Neural cell (in vitro differentiated cells): ENCODE measurements at regions not wholly inside any gene's neighbourhood (a gene's known extent, or its start where the extent isn't known, plus 50 kb on each side); places are given as distances from the start of the nearest gene placed in this dataset.

ENCODE experiments used
- CTCF ChIP-seq: fragments of 450-650 bp; IDR thresholded peaks from 2 replicates; pipeline ENCODE4 v1.5.1; 2014; ENCODE audit warnings: antibody characterized with exemption, mild to moderate bottlenecking, moderate library complexity; ENCODE audit not compliant: poor library complexity, severe bottlenecking
- EZH2 ChIP-seq: fragments of 200-600, 300-800 bp; shearing (Covaris generic), sonication (generic); IDR thresholded peaks from 2 replicates; pipeline ENCODE4 v1.6.1; 2014; ENCODE audit warnings: antibody characterized with exemption, low read length, borderline replicate concordance, mild to moderate bottlenecking; ENCODE audit not compliant: insufficient read depth, poor library complexity, severe bottlenecking
- POLR2AphosphoS5 ChIP-seq: IDR thresholded peaks from 2 replicates; pipeline ENCODE4 v1.6.1; 2012

GRCh38 chr7:18125476-18125875 lies 97.8 kb upstream of the PRPS1L1 start:
- no peak for TF ChIP-seq CTCF
- TF ChIP-seq EZH2 = no peak
- TF ChIP-seq POLR2AphosphoS5 = no peak
